Activated effector memory CD4-positive, alpha-beta T cell treated with anti-CD3 and anti-CD28 coated beads, Interleukin-2, amount 50 U/mL, for 16 hours (primary cell): ENCODE measurements at regions not wholly inside any gene's neighbourhood (a gene's known extent, or its start where the extent isn't known, plus 50 kb on each side); places are given as distances from the start of the nearest gene placed in this dataset.
"Not testable (repeated sequence)": the region's sequence is repeated elsewhere in the genome, so short reads cannot be mapped to it uniquely, and the experiment has no call there.

Experiments
- DNase-seq: peaks from one replicate; pipeline ENCODE4 v3.0.0-alpha.2; 2020

- DNase-seq = no peak
Observed at GRCh38 chr5:135110785-135111596, 77.0 kb upstream of the PITX1 start.

- DNase-seq = peak; percentile 50
Observed at GRCh38 chr5:135108992-135109391, 75.0 kb upstream of the PITX1 start.

GRCh38 chr5:135108569-135108968 is 74.5 kb upstream of the PITX1 start:
- no peak for DNase-seq

GRCh38 chr5:135107986-135108385 is 74.0 kb upstream of the PITX1 start:
- DNase-seq = peak; percentile 41

- peak; percentile 42 for DNase-seq
Observed at GRCh38 chr5:135106610-135107471, 72.8 kb upstream of the PITX1 start.

GRCh38 chr5:135106136-135106535 is 72.1 kb upstream of the PITX1 start:
- DNase-seq = no peak

GRCh38 chr5:135105105-135105484 is 71.1 kb upstream of the PITX1 start:
- peak; percentile 34 for DNase-seq

- DNase-seq = no peak
Observed at GRCh38 chr5:135103575-135103853, 69.5 kb upstream of the PITX1 start.

GRCh38 chr5:135102716-135103574 is 68.9 kb upstream of the PITX1 start:
- DNase-seq = no peak

GRCh38 chr5:135100431-135100830 is 66.4 kb upstream of the PITX1 start:
- DNase-seq = no peak

- no peak for DNase-seq
Observed at GRCh38 chr5:135100011-135100410, 66.0 kb upstream of the PITX1 start.

- DNase-seq = no peak
Observed at GRCh38 chr5:135097390-135097789, 63.4 kb upstream of the PITX1 start.

GRCh38 chr5:135095871-135096270 is 61.8 kb upstream of the PITX1 start:
- no peak for DNase-seq

- no peak for DNase-seq
Observed at GRCh38 chr5:135095052-135095715, 61.2 kb upstream of the PITX1 start.

- DNase-seq = no peak
Observed at GRCh38 chr5:135094339-135095051, 60.5 kb upstream of the PITX1 start.

- DNase-seq = not testable (repeated sequence)
Observed at GRCh38 chr5:135093483-135093882, 59.5 kb upstream of the PITX1 start.

GRCh38 chr5:135092476-135092875 is 58.4 kb upstream of the PITX1 start:
- no peak for DNase-seq

GRCh38 chr5:135091286-135091685 is 57.3 kb upstream of the PITX1 start:
- DNase-seq = no peak

GRCh38 chr5:135089912-135090311 is 55.9 kb upstream of the PITX1 start:
- DNase-seq = no peak

GRCh38 chr5:135088911-135089310 is 54.9 kb upstream of the PITX1 start:
- no peak for DNase-seq

- DNase-seq = no peak
Observed at GRCh38 chr5:135087950-135088349, 53.9 kb upstream of the PITX1 start.
